NCI-H2196 treated with DMSO at 0.1 percent for 48 hours (cell line): ENCODE measurements at regions not wholly inside any gene's neighbourhood (a gene's known extent, or its start where the extent isn't known, plus 50 kb on each side); places are given as distances from the start of the nearest gene placed in this dataset.
"Not testable (repeated sequence)": the region's sequence is repeated elsewhere in the genome, so short reads cannot be mapped to it uniquely, and the experiment has no call there.

Experiments used
- DNase-seq: peaks from one replicate; lab custom pipeline; 2025; ENCODE audit not compliant: unreplicated experiment; lab: John Stamatoyannopoulos, UW

GRCh38 chr5:113719549-113719948 lies 206.1 kb downstream of the YTHDC2 start:
- no peak for DNase-seq

GRCh38 chr5:113721171-113721570 lies 207.7 kb downstream of the YTHDC2 start:
- no peak for DNase-seq

- DNase-seq, result no peak
These were observed 209.5 kb downstream of the YTHDC2 start for GRCh38 chr5:113723021-113723420.

- no peak for DNase-seq
These were observed 222.3 kb downstream of the YTHDC2 start for GRCh38 chr5:113735751-113736150.

GRCh38 chr5:113742176-113742575 lies 228.7 kb downstream of the YTHDC2 start:
- DNase-seq, result no peak

- no peak for DNase-seq
These were observed 229.1 kb downstream of the YTHDC2 start for GRCh38 chr5:113742639-113743038.

- no peak for DNase-seq
These were observed 234.9 kb downstream of the YTHDC2 start for GRCh38 chr5:113748403-113748802.

GRCh38 chr5:113749334-113749733 lies 235.8 kb downstream of the YTHDC2 start:
- DNase-seq, result no peak

- DNase-seq, result not testable (repeated sequence)
These were observed 239.7 kb downstream of the YTHDC2 start for GRCh38 chr5:113753182-113753581.

GRCh38 chr5:113755516-113755915 lies 242.0 kb downstream of the YTHDC2 start:
- no peak for DNase-seq

- no peak for DNase-seq
These were observed 244.0 kb downstream of the YTHDC2 start for GRCh38 chr5:113757508-113757907.

- DNase-seq, result no peak
These were observed 246.0 kb downstream of the YTHDC2 start for GRCh38 chr5:113759505-113759904.

- no peak for DNase-seq
These were observed 247.0 kb downstream of the YTHDC2 start for GRCh38 chr5:113760486-113760885.

GRCh38 chr5:113761594-113761993 lies 248.1 kb downstream of the YTHDC2 start:
- DNase-seq, result no peak

- DNase-seq, result no peak
These were observed 250.9 kb downstream of the YTHDC2 start for GRCh38 chr5:113764382-113764781.

GRCh38 chr5:113766827-113767226 lies 253.3 kb downstream of the YTHDC2 start:
- not testable (repeated sequence) for DNase-seq

GRCh38 chr5:113770648-113771047 lies 257.2 kb downstream of the YTHDC2 start:
- no peak for DNase-seq

GRCh38 chr5:113771483-113771882 lies 258.0 kb downstream of the YTHDC2 start:
- DNase-seq, result no peak

GRCh38 chr5:113776168-113776567 lies 262.7 kb downstream of the YTHDC2 start:
- no peak for DNase-seq

GRCh38 chr5:113776832-113777525 lies 263.5 kb downstream of the YTHDC2 start:
- DNase-seq, result no peak

- DNase-seq, result no peak
These were observed 264.7 kb downstream of the YTHDC2 start for GRCh38 chr5:113778147-113778546.

GRCh38 chr5:113788141-113788655 lies 274.7 kb downstream of the YTHDC2 start:
- DNase-seq, result no peak

- no peak for DNase-seq
These were observed 276.3 kb downstream of the YTHDC2 start for GRCh38 chr5:113789769-113790168.
